ENCODE measurements at regions not wholly inside any gene's neighbourhood (a gene's known extent, or its start where the extent isn't known, plus 50 kb on each side); places are given as distances from the start of the nearest gene placed in this dataset.

DNA sequence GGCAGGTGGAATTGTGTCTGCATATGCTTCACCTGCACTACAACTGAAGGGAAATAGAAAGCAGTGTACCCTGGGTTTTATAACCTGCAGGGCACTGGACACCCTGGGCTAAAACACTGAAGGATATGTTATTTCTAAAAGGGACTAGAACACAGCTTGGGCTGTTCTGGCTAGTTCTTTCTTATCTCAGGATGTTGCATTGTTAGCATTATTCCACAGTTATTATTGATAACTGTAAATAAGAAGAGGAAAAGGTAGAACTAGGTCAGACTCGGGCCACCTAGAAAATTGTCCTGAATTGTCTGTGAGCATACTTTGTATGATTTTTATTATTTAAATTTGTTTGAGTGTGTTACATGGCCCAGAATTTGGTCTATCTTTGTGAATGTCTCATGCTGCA is 493.9 kb upstream of the CDH9 start:
- TF ChIP-seq, protein P1, sequence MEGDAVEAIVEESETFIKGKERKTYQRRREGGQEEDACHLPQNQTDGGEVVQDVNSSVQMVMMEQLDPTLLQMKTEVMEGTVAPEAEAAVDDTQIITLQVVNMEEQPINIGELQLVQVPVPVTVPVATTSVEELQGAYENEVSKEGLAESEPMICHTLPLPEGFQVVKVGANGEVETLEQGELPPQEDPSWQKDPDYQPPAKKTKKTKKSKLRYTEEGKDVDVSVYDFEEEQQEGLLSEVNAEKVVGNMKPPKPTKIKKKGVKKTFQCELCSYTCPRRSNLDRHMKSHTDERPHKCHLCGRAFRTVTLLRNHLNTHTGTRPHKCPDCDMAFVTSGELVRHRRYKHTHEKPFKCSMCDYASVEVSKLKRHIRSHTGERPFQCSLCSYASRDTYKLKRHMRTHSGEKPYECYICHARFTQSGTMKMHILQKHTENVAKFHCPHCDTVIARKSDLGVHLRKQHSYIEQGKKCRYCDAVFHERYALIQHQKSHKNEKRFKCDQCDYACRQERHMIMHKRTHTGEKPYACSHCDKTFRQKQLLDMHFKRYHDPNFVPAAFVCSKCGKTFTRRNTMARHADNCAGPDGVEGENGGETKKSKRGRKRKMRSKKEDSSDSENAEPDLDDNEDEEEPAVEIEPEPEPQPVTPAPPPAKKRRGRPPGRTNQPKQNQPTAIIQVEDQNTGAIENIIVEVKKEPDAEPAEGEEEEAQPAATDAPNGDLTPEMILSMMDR (IDR thresholded peaks at IDR 0.05), result no peak
- TF ChIP-seq POLR2AphosphoS5 (IDR thresholded peaks at IDR 0.05; ENCODE audit: insufficient read depth in 1 of 2, low read depth in 1 of 2), result no peak
